Mucosa of rectum (tissue), 2 donors: ENCODE measurements at regions not wholly inside any gene's neighbourhood (a gene's known extent, or its start where the extent isn't known, plus 50 kb on each side); places are given as distances from the start of the nearest gene placed in this dataset.

Source experiments
- H3K27ac ChIP-seq, 2 donors: one replicate each; pipeline ENCODE4 v1.7.0; 2013; ENCODE audit warnings: inconsistent platforms in 2 of 2, low read depth in 2 of 2, low read length in 2 of 2
- H3K27me3 ChIP-seq, 2 donors: one replicate each; pipeline ENCODE4 v1.7.0; 2013; ENCODE audit warnings: low read length in 2 of 2; ENCODE audit not compliant: control insufficient read depth in 2 of 2, insufficient read depth in 2 of 2
- H3K36me3 ChIP-seq, 2 donors: one replicate each; pipeline ENCODE4 v1.7.0; 2013; ENCODE audit warnings: low read length in 2 of 2; ENCODE audit not compliant: control insufficient read depth in 2 of 2, insufficient read depth in 2 of 2
- H3K4me1 ChIP-seq, 2 donors: one replicate each; pipeline ENCODE4 v1.7.0; 2013; ENCODE audit warnings: low read length in 2 of 2, mild to moderate bottlenecking in 1 of 2; ENCODE audit not compliant: control insufficient read depth in 2 of 2, insufficient read depth in 2 of 2
- H3K4me3 ChIP-seq, 2 donors: one replicate each; pipeline ENCODE4 v1.7.0; 2013; ENCODE audit warnings: low read length in 2 of 2
- H3K9ac ChIP-seq, 2 donors: one replicate each; pipeline ENCODE4 v1.7.0; 2013; ENCODE audit warnings: low read length in 2 of 2, low read depth in 1 of 2, mild to moderate bottlenecking in 1 of 2
- H3K9me3 ChIP-seq, 2 donors: one replicate each; pipeline ENCODE4 v1.7.0; 2013; ENCODE audit warnings: low read length in 2 of 2; ENCODE audit not compliant: control insufficient read depth in 2 of 2
- donor health status: healthy.
- donor health status: Normal muscosa, but diverticular disease.

GRCh38 chr18:7512990-7513389 is 54.1 kb upstream of the PTPRM start:
- Histone ChIP-seq H3K4me3 (no peak overlapping the region), H3K27ac (no peak overlapping the region), H3K9ac (no peak overlapping the region), H3K4me1 (peaks cover 0 to 3% of the 10 kb centered on the region in 2 donors), H3K36me3 (no peaks in the 10 kb centered on the region), H3K27me3 (no peaks in the 10 kb centered on the region), H3K9me3 (no peaks in the 10 kb centered on the region)

- Histone ChIP-seq H3K27me3 (no peaks in the 10 kb centered on the region), H3K9ac (no peak overlapping the region), H3K4me1 (peaks cover 0 to 3% of the 10 kb centered on the region in 2 donors), H3K27ac (no peak overlapping the region), H3K9me3 (no peaks in the 10 kb centered on the region), H3K4me3 (no peak overlapping the region), H3K36me3 (no peaks in the 10 kb centered on the region)
Observed at GRCh38 chr18:7514796-7515440, 52.2 kb upstream of the PTPRM start.

- H3K9me3 ChIP-seq = no peaks in the 10 kb centered on the region
- H3K4me3 ChIP-seq = no peak overlapping the region
- H3K9ac ChIP-seq = no peak overlapping the region
- H3K36me3 ChIP-seq = no peaks in the 10 kb centered on the region
- H3K27ac ChIP-seq = no peak overlapping the region
- H3K27me3 ChIP-seq = no peaks in the 10 kb centered on the region
- peaks cover 0 to 3% of the 10 kb centered on the region in 2 donors for H3K4me1 ChIP-seq
Observed at GRCh38 chr18:7516266-7517117, 50.6 kb upstream of the PTPRM start.
